Common myeloid progenitor, CD34-positive (primary cell): ENCODE measurements at regions not wholly inside any gene's neighbourhood (a gene's known extent, or its start where the extent isn't known, plus 50 kb on each side); places are given as distances from the start of the nearest gene placed in this dataset.

ENCODE experiments used
- CTCF ChIA-PET: fragments of 350-600 bp; sonication (Branson Sonifier 250); formaldehyde crosslinking; loops from one replicate; lab custom pipeline; 2021; ENCODE audit warnings: antibody characterized with exemption; lab: Charles Lee
- POLR2A ChIA-PET: fragments of 350-600 bp; sonication (Branson Sonifier 250); formaldehyde crosslinking; loops from one replicate; lab custom pipeline; 2021; ENCODE audit warnings: antibody characterized with exemption; lab: Charles Lee
- DNase-seq, 3 donors: peaks; one replicate each; pipeline versions ENCODE4 v3.0.0 to v3.0.0-alpha.2; 2013
- H3K27ac ChIP-seq, 2 experiments: 1 replicate in 1 of 2; 2 replicates in 1 of 2; pipeline ENCODE4 v1.7.0; 2013; ENCODE audit warnings: inconsistent platforms in 2 of 2, low read length in 2 of 2, mild to moderate bottlenecking in 2 of 2, low read depth in 1 of 2, moderate library complexity in 1 of 2; ENCODE audit not compliant: severe bottlenecking in 2 of 2, insufficient read depth in 1 of 2, poor library complexity in 1 of 2
- H3K27me3 ChIP-seq, 5 experiments: replicated peaks in 2 of 5; 1 replicate in 3 of 5; 2 replicates in 2 of 5; pipeline versions ENCODE4 v1.6.1 to v1.7.0; 2013; ENCODE audit warnings: low read length in 4 of 5, mild to moderate bottlenecking in 2 of 5, moderate library complexity in 2 of 5, inconsistent platforms in 1 of 5; ENCODE audit not compliant: insufficient read depth in 5 of 5, control insufficient read depth in 4 of 5
- H3K36me3 ChIP-seq, 4 experiments: 1 replicate in 2 of 4; 2 replicates in 2 of 4; pipeline versions ENCODE4 v1.6.1 to v1.7.0; 2013; ENCODE audit warnings: low read length in 3 of 4, control low read depth in 1 of 4, mild to moderate bottlenecking in 1 of 4; ENCODE audit not compliant: control insufficient read depth in 4 of 4, insufficient read depth in 4 of 4
- H3K4me1 ChIP-seq, 4 experiments: 1 replicate in 3 of 4; 2 replicates in 1 of 4; pipeline versions ENCODE4 v1.6.1 to v1.7.1; 2013; ENCODE audit warnings: low read length in 3 of 4, mild to moderate bottlenecking in 3 of 4, control low read depth in 1 of 4, inconsistent platforms in 1 of 4, moderate library complexity in 1 of 4; ENCODE audit not compliant: control insufficient read depth in 4 of 4, insufficient read depth in 4 of 4; ENCODE audit errors: control extremely low read depth in 1 of 4
- H3K4me3 ChIP-seq, 7 experiments: 1 replicate in 4 of 7; 2 replicates in 3 of 7; pipeline versions ENCODE4 v1.5.1 to v1.7.0; 2013; ENCODE audit warnings: mild to moderate bottlenecking in 7 of 7, low read length in 6 of 7, moderate library complexity in 6 of 7, inconsistent platforms in 2 of 7, low read depth in 2 of 7, control low read depth in 1 of 7; ENCODE audit not compliant: insufficient read depth in 4 of 7, control insufficient read depth in 1 of 7; ENCODE audit errors: extremely low read depth in 1 of 7
- H3K9me3 ChIP-seq, 5 experiments: 1 replicate in 4 of 5; 2 replicates in 1 of 5; pipeline versions ENCODE4 v1.6.1 to v1.7.1; 2013; ENCODE audit warnings: low read length in 4 of 5, mild to moderate bottlenecking in 2 of 5, inconsistent platforms in 1 of 5, low read depth in 1 of 5, moderate library complexity in 1 of 5; ENCODE audit not compliant: control insufficient read depth in 4 of 5, insufficient read depth in 2 of 5; ENCODE audit errors: control extremely low read depth in 1 of 5
- WGBS: methylation state at CpG from one replicate; pipeline ENCODE4 v1.1.5; 2013; ENCODE audit not compliant: insufficient coverage; 5-methylcytosine and 5-hydroxymethylcytosine counted together

- Histone ChIP-seq H3K27ac (no peak overlapping the region), H3K4me3 (no peak overlapping the region), H3K36me3 (no peaks in the 10 kb centered on the region), H3K9me3 (no peaks in the 10 kb centered on the region), H3K4me1 (peaks cover 0 to 31% (median 24%) of the 10 kb centered on the region in 4 experiments), H3K27me3 (no peaks in the 10 kb centered on the region)
- DNase-seq = no peak
- 95% methylated on average over 16 of the region's 17 CpGs for WGBS
- CTCF ChIA-PET = interaction anchor here (1.3 to 1.5 kb wide), 2 partner anchors 16 to 28 kb away, joined by 4 to 5 read pairs; no protein-coding TSS in a partner anchor
- POLR2A ChIA-PET = no interaction called here
Observed at GRCh38 chr6:43922426-43923375, 152.7 kb downstream of the VEGFA start.

DNA sequence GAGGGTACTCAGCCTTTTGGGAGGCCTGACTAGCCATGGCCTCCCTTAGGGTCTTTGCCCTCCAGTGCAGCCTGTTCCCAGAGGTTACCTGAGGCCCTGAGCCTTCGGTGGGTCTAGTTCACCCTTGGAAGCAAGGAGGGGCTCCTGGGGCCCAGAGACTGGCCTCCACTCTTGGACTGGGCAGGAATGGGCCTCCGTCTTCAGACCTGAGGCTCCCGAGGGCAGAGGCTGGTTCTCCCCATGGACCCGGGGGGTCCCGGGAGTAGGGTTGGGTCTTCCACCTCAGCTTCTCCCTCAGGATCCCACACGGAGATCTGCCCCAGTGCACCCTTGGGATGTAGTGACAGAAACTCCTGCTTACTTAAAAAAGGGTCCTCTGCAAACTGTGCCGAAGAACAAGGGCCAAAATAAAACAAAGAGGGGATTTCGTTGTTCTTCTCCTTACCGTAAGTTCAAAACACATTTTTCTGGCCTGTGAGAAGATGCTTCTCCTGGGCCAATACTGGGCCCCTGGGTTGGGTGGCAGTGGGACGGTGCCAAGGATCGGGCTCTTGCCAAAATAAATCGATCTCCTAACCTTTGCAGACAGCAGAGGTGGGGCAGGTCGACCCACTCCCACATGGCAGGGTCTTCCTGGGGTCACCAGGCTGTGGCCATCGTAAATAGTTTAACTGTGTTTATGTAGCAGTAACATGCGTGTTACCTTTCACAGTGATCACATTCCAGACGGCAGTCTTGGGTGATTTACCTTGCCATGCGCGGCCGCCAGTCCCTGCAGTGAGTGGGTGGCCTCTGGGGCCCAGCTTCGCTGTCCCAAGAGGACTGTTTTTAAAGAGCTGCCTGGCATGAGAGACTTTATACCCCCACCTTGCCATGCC lies 151.8 kb downstream of the VEGFA start:
- Histone ChIP-seq H3K4me1 (peaks cover 0 to 27% (median 23%) of the 10 kb centered on the region in 4 experiments), H3K36me3 (no peaks in the 10 kb centered on the region), H3K4me3 (no peak overlapping the region), H3K27me3 (no peaks in the 10 kb centered on the region), H3K27ac (no peak overlapping the region), H3K9me3 (no peaks in the 10 kb centered on the region)
- DNase-seq = no peak
- 98% methylated on average over 20 of the region's 20 CpGs for WGBS
- CTCF ChIA-PET = no interaction called here
- POLR2A ChIA-PET = no interaction called here

- no peaks in the 10 kb centered on the region for H3K9me3 ChIP-seq
- no peak for DNase-seq
- WGBS = 97% methylated on average over 8 of the region's 9 CpGs
- POLR2A ChIA-PET = no interaction called here
- H3K36me3 ChIP-seq = no peaks in the 10 kb centered on the region
- peaks cover 0 to 31% (median 23%) of the 10 kb centered on the region in 4 experiments for H3K4me1 ChIP-seq
- CTCF ChIA-PET = interaction anchor here (1.6 kb wide), 1 partner anchor 31 kb away, joined by 3 read pairs; no protein-coding TSS in a partner anchor
- no peak overlapping the region for H3K27ac ChIP-seq
- H3K27me3 ChIP-seq = no peaks in the 10 kb centered on the region
- no peak overlapping the region for H3K4me3 ChIP-seq
Observed at GRCh38 chr6:43921039-43921438, 151.0 kb downstream of the VEGFA start.

- no peak for DNase-seq
- 83% methylated on average over 2 of the region's 2 CpGs for WGBS
- ChIA-PET POLR2A (no interaction called here), CTCF (interaction anchor here (1.6 kb wide), 1 partner anchor 29 kb away, joined by 3 read pairs; no protein-coding TSS in a partner anchor)
- Histone ChIP-seq H3K9me3 (no peaks in the 10 kb centered on the region), H3K36me3 (no peaks in the 10 kb centered on the region), H3K4me3 (no peak overlapping the region), H3K27me3 (no peaks in the 10 kb centered on the region), H3K4me1 (peaks cover 0 to 29% (median 21%) of the 10 kb centered on the region in 4 experiments), H3K27ac (no peak overlapping the region)
Observed at GRCh38 chr6:43919774-43920173, 149.8 kb downstream of the VEGFA start.

- ChIA-PET CTCF (no interaction called here), POLR2A (no interaction called here)
- WGBS = 92% methylated on average over 5 of the region's 6 CpGs
- Histone ChIP-seq H3K9me3 (no peaks in the 10 kb centered on the region), H3K4me3 (no peak overlapping the region), H3K27ac (no peak overlapping the region), H3K27me3 (no peaks in the 10 kb centered on the region), H3K4me1 (peaks cover 0 to 11% (median 3%) of the 10 kb centered on the region in 4 experiments), H3K36me3 (no peaks in the 10 kb centered on the region)
- DNase-seq = no peak
Observed at GRCh38 chr6:43917878-43918382, 147.9 kb downstream of the VEGFA start.

- H3K9me3 ChIP-seq = no peaks in the 10 kb centered on the region
- H3K4me1 ChIP-seq = peaks cover 0 to 7% (median 0%) of the 10 kb centered on the region in 4 experiments
- H3K27me3 ChIP-seq = no peaks in the 10 kb centered on the region
- no peak overlapping the region for H3K4me3 ChIP-seq
- no peak for DNase-seq
- 91% methylated on average over 5 of the region's 12 CpGs for WGBS
- POLR2A ChIA-PET = no interaction called here
- CTCF ChIA-PET = interaction anchor here (1.2 to 1.5 kb wide), 3 partner anchors 10 to 36 kb away, joined by 3 to 4 read pairs (median 4); no protein-coding TSS in a partner anchor
- no peak overlapping the region for H3K27ac ChIP-seq
- H3K36me3 ChIP-seq = no peaks in the 10 kb centered on the region
Observed at GRCh38 chr6:43916924-43917877, 147.2 kb downstream of the VEGFA start.
